ENCODE measurements at regions not wholly inside any gene's neighbourhood (a gene's known extent, or its start where the extent isn't known, plus 50 kb on each side); places are given as distances from the start of the nearest gene placed in this dataset.
"Not testable (repeated sequence)": the region's sequence is repeated elsewhere in the genome, so short reads cannot be mapped to it uniquely, and the experiment has no call there.

DNA sequence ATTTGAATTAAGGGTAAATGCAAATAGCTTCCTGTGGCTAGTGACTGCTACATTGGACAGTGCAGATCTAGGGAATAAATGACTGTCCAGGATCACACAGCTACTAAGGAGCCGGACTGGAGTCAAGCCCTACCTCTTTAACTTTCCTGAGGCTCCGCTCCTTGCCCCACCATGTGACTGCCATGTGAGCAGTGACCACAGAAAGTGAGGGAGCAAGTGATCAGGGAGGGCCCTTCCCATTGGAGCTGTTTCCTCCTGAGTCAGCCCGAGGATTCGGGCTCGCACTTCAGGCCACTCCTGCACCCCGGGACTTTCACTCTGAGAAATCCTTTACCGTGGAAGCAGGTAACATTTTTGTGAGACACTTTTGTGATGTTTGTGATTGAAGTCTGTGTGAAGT, 198.0 kb downstream of the ANKRD30B start:
- DNase-seq (ENCODE audit: low spot score): no peak
- no peaks in the 10 kb centered on the region for H3K27me3 ChIP-seq (replicated peaks; ENCODE audit: insufficient read depth)
- H3K9me3 ChIP-seq: no peaks in the 10 kb centered on the region
- H3K27ac ChIP-seq: no peak overlapping the region
- no peaks in the 10 kb centered on the region for H3K36me3 ChIP-seq
- no peaks in the 10 kb centered on the region for H3K4me1 ChIP-seq (ENCODE audit: control insufficient read depth in 1 of 2, low read depth in 2 of 2)
- ATAC-seq (ENCODE audit: insufficient number of reproducible peaks, low FRiP score, low read depth): no peak
- H3K4me3 ChIP-seq: no peak overlapping the region
- TF ChIP-seq, protein P1, sequence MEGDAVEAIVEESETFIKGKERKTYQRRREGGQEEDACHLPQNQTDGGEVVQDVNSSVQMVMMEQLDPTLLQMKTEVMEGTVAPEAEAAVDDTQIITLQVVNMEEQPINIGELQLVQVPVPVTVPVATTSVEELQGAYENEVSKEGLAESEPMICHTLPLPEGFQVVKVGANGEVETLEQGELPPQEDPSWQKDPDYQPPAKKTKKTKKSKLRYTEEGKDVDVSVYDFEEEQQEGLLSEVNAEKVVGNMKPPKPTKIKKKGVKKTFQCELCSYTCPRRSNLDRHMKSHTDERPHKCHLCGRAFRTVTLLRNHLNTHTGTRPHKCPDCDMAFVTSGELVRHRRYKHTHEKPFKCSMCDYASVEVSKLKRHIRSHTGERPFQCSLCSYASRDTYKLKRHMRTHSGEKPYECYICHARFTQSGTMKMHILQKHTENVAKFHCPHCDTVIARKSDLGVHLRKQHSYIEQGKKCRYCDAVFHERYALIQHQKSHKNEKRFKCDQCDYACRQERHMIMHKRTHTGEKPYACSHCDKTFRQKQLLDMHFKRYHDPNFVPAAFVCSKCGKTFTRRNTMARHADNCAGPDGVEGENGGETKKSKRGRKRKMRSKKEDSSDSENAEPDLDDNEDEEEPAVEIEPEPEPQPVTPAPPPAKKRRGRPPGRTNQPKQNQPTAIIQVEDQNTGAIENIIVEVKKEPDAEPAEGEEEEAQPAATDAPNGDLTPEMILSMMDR (IDR thresholded peaks at IDR 0.05): no peak

DNA sequence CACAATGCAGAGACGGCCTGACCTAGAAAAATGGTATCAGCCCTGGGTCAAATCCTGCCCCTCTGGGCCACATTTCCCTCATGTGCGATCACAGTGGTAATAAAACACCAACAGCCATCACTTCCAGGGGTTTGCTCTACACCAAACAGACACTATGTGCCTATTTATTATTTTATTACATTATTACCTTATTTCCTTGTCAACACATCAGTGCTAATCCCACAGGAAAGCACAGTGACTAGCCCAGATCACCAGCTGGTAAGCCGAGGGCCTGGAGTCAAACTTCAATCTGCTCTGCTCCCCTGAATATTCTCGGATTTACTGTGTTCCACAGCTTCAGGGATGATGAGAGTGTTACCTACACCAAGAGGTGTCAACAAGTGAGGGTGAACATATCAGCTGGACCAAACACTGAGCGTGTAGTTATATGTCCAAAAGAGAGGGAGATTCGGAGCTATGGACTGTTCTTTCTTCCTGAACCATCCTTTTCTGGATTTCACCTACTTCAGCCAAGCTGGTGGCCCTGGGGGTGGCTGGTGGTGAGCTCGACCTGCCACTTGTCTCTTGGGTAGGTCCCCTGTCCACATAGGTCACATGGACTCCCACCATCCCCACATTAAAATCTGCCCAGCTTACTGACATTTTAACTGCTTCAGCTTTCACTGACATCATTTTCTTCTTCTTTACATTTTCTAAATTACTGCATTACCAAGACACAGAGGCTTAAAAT, 198.9 kb downstream of the ANKRD30B start:
- not testable (repeated sequence) for DNase-seq (ENCODE audit: low spot score); H3K27me3 ChIP-seq (replicated peaks; ENCODE audit: insufficient read depth); ATAC-seq (ENCODE audit: insufficient number of reproducible peaks, low FRiP score, low read depth)

DNA sequence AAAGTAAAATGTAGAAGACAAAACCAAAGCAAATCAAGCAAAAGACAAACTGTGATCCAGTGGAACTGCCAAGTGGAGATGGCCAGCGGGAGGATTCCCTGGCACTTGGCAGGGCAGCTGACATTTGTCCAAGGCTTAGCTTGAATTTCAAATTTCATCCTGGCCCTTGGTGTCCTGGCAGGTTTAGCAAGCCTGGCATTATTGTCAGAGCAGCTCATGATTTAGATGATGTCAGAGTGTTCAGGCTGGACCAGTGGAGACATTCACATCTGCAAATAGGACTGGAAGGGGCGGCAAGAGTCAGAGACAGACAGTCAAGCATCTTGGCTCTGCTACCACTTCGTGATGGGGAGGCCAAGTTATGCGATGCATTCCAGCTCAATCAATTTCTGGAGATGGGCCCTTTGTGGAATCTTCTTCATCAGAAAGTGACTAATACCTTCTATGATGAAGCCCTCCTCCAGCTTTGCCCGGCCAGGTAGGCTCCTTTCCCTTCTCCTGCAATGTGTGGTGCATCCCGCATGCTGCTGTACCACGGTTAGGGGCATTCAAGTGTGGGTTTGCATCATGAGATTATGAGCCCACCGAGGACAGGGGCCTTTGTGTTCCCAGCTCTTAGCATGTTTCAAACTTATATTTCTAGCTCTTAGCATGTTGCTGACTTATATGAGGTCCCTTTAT, 199.7 kb downstream of the ANKRD30B start:
- ATAC-seq (ENCODE audit: insufficient number of reproducible peaks, low FRiP score, low read depth): no peak
- no peak for DNase-seq (ENCODE audit: low spot score)
- no peak overlapping the region for H3K27ac ChIP-seq

More for the DNA sequence above, 198.9 kb downstream of the ANKRD30B start:
- H3K4me1 ChIP-seq (ENCODE audit: control insufficient read depth in 1 of 2, low read depth in 2 of 2); H3K4me3 ChIP-seq; H3K9me3 ChIP-seq; H3K27ac ChIP-seq; H3K36me3 ChIP-seq: not testable (repeated sequence)

DNA sequence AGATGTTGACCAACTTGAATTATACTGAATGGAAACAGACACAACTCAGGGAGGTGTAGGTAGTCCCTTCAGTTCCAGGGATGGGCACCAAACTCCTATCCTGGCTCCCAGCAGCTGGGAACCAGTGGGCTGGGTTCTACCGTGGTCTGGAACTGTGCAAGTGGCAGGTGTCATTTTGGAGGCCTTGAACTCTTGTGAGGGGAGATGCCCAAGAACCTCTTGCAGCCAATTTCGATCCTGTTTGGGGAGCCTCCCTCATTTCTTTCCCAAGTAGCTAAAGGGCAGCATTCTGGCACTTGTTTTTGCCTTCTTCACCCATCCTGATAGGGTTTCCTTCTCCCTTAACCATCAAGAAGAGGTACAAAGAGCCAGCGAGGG, 200.2 kb downstream of the ANKRD30B start:
- ATAC-seq (ENCODE audit: insufficient number of reproducible peaks, low FRiP score, low read depth) (no peak), DNase-seq (ENCODE audit: low spot score) (no peak)
- Histone ChIP-seq H3K4me1 (ENCODE audit: control insufficient read depth in 1 of 2, low read depth in 2 of 2) (no peaks in the 10 kb centered on the region), H3K4me3 (no peak overlapping the region), H3K9me3 (no peaks in the 10 kb centered on the region), H3K27ac (no peak overlapping the region), H3K36me3 (no peaks in the 10 kb centered on the region), H3K27me3 (replicated peaks; ENCODE audit: insufficient read depth) (no peaks in the 10 kb centered on the region)
- TF ChIP-seq, protein P1 (IDR thresholded peaks at IDR 0.05): no peak

More for the DNA sequence above, 199.7 kb downstream of the ANKRD30B start:
- Histone ChIP-seq H3K4me3 (no peak overlapping the region), H3K27me3 (replicated peaks; ENCODE audit: insufficient read depth) (no peaks in the 10 kb centered on the region), H3K36me3 (no peaks in the 10 kb centered on the region), H3K9me3 (no peaks in the 10 kb centered on the region), H3K4me1 (ENCODE audit: control insufficient read depth in 1 of 2, low read depth in 2 of 2) (no peaks in the 10 kb centered on the region)
- TF ChIP-seq, protein P1 (IDR thresholded peaks at IDR 0.05): no peak

DNA sequence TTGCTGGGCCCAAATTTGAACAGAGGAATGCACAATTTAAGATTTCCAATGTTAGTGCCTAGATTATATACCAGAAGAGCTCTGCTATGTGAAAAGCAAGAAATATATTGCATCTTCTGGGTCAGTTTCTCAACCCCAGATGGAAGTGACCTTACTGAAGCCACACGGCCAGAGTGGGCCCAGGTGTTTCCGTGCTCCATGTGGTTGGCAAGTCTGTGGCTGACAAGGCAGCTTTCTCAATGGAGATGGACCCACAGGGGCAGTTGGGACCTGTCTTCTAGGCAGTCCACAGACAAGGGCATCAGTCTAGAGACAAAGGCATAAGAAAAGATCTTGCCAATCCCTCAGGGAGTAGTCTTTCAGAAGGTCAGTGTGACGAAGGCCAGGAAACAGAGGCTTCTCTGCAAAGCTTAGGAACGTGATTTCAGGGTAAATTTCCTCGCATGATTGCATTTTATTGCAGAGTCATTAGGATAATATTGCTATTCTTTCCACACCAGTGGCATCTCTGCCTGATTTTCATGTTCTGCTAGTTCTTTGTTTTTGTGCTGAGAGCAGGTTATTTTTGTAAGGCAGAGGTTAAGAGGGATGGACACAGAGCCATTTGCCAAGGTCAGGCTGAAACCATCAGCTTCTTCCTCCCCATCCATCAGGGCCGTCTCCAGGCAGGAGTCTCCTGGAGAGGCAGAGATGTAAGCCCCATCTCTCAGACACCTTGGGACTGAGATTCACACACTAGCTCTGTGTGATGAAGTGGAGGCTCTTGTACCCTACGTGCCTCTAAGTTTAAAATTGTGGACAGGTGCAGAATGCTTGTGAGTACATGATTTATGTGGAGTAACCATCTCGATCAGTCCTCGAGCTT, 202.1 kb downstream of the ANKRD30B start:
- Histone ChIP-seq H3K4me1 (ENCODE audit: control insufficient read depth in 1 of 2, low read depth in 2 of 2) (no peaks in the 10 kb centered on the region), H3K4me3 (no peak overlapping the region), H3K9me3 (no peaks in the 10 kb centered on the region), H3K27ac (no peak overlapping the region), H3K36me3 (no peaks in the 10 kb centered on the region), H3K27me3 (replicated peaks; ENCODE audit: insufficient read depth) (no peaks in the 10 kb centered on the region)
- DNase-seq (ENCODE audit: low spot score): no peak
- no peak for ATAC-seq (ENCODE audit: insufficient number of reproducible peaks, low FRiP score, low read depth)
- TF ChIP-seq, protein P1 (IDR thresholded peaks at IDR 0.05): no peak

DNA sequence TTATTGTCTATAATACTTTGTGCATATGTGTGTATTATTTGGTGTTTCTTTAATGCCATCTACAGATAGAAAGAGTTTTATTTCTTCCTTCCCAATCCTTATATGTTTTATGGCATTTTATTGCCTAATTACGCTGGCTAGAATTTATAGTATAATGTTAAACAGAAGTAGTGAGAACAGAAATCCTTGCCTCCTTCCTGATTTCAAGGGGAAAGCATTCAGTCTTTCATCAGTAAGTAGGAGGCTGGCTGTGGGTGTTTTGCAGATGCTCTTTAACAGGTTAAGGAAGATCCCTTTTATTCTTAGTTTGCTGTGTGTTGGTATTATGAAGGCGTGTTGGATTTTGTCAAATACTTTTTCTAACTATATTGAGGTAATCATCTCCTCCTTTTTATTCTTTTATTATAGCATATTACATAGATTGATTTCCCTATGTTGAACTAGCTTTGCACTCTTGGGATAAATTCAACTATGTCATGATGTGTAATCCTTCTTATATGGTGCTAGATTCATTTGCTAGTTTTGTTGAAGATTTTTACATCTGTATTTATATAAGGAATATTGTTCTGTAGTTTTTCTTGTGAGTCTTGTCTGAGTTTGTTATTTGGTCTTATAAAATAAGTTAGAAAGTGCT, 204.6 kb downstream of the ANKRD30B start:
- not testable (repeated sequence) for H3K36me3 ChIP-seq; H3K4me1 ChIP-seq (ENCODE audit: control insufficient read depth in 1 of 2, low read depth in 2 of 2); H3K9me3 ChIP-seq; H3K27me3 ChIP-seq (replicated peaks; ENCODE audit: insufficient read depth); DNase-seq (ENCODE audit: low spot score); ATAC-seq (ENCODE audit: insufficient number of reproducible peaks, low FRiP score, low read depth); H3K27ac ChIP-seq; H3K4me3 ChIP-seq

Data from thoracic aorta (tissue), 2 donors.